Gastroesophageal sphincter (tissue), 3 donors: ENCODE measurements at regions not wholly inside any gene's neighbourhood (a gene's known extent, or its start where the extent isn't known, plus 50 kb on each side); places are given as distances from the start of the nearest gene placed in this dataset.

Experiments
- EP300 ChIP-seq: sonication (generic); formaldehyde crosslinking; IDR thresholded peaks from one replicate; pipeline ENCODE4 v1.6.1; 2017; ENCODE audit warnings: antibody characterized with exemption, mild to moderate bottlenecking
- POLR2AphosphoS5 ChIP-seq: sonication (generic); formaldehyde crosslinking; IDR thresholded peaks from one replicate; pipeline ENCODE4 v1.6.1; 2017; ENCODE audit warnings: antibody characterized with exemption
- TF ChIP-seq, protein P1 (sequence below), 4 experiments: fragments of 200-600 bp in 2 of 4; fragments of 450-650 bp in 2 of 4; sonication (generic) in 1 of 4; IDR thresholded peaks; one replicate each; pipeline ENCODE4 v1.5.1; 2017 to 2019; ENCODE audit warnings: antibody characterized with exemption in 4 of 4, mild to moderate bottlenecking in 2 of 4, moderate library complexity in 2 of 4

DNA sequence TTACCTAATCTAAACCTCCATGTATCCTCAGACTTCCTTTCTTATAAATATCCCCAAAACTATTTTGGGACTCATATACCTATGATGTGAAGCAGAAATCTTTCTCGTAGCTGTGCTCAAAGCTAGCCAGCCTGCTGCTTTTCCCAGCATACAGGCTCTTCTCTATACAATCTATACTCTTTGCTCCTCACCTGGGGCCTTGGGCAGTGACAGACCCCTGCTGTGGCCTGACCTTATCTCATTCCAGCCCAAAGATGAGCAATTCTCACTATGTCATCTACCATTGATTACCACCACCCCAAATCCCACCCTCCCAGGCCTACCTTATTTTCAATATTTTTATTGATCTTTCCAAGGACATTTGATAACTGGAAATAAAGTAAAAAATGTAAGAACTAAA lies 83.2 kb upstream of the FBXL4 start:
- TF ChIP-seq POLR2AphosphoS5, result no peak
- TF ChIP-seq, protein P1, sequence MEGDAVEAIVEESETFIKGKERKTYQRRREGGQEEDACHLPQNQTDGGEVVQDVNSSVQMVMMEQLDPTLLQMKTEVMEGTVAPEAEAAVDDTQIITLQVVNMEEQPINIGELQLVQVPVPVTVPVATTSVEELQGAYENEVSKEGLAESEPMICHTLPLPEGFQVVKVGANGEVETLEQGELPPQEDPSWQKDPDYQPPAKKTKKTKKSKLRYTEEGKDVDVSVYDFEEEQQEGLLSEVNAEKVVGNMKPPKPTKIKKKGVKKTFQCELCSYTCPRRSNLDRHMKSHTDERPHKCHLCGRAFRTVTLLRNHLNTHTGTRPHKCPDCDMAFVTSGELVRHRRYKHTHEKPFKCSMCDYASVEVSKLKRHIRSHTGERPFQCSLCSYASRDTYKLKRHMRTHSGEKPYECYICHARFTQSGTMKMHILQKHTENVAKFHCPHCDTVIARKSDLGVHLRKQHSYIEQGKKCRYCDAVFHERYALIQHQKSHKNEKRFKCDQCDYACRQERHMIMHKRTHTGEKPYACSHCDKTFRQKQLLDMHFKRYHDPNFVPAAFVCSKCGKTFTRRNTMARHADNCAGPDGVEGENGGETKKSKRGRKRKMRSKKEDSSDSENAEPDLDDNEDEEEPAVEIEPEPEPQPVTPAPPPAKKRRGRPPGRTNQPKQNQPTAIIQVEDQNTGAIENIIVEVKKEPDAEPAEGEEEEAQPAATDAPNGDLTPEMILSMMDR (IDR thresholded peaks at IDR 0.05), result no peak
- no peak for TF ChIP-seq EP300
